ENCODE measurements at regions not wholly inside any gene's neighbourhood (a gene's known extent, or its start where the extent isn't known, plus 50 kb on each side); places are given as distances from the start of the nearest gene placed in this dataset.

GRCh38 chr3:963755-964154 is 129.1 kb upstream of the CNTN6 start:
- TF ChIP-seq EZH2 (IDR thresholded peaks at IDR 0.05; ENCODE audit: low read length, unreplicated experiment) (no peak), CTCF (conservative IDR thresholded peaks at IDR 0.05; ENCODE audit: low read depth, low read length) (no peak), EZH2phosphoT487 (IDR thresholded peaks at IDR 0.05; ENCODE audit: borderline replicate concordance, low read length) (no peak)
